Psoas muscle (tissue), 7 donors: ENCODE measurements at regions not wholly inside any gene's neighbourhood (a gene's known extent, or its start where the extent isn't known, plus 50 kb on each side); places are given as distances from the start of the nearest gene placed in this dataset.

Source experiments
- ATAC-seq, 4 donors: fragments of 200-7000 bp; cut with Tn5 transposase; one replicate each; pipeline ENCODE4 v1.9.1; 2020; ENCODE audit warnings: moderate library complexity in 3 of 4, mild to moderate bottlenecking in 2 of 4
- DNase-seq, 2 donors: peaks; one replicate each; pipeline ENCODE4 v3.0.0-alpha.2; 2020
- H3K27ac ChIP-seq: fragments of 200-600 bp; one replicate; pipeline ENCODE4 v1.8.0; 2022
- H3K27me3 ChIP-seq, 3 donors: fragments of 200-600 bp in 1 of 3; one replicate each; pipeline versions ENCODE4 v1.6.1 to v1.8.0; 2013 to 2022; ENCODE audit warnings: low read length in 2 of 3, mild to moderate bottlenecking in 2 of 3, moderate library complexity in 1 of 3; ENCODE audit not compliant: insufficient read depth in 3 of 3
- H3K36me3 ChIP-seq, 2 donors: fragments of 200-600 bp in 1 of 2; one replicate each; pipeline versions ENCODE4 v1.6.1 to v1.8.0; 2013 to 2022; ENCODE audit warnings: low read depth in 1 of 2, mild to moderate bottlenecking in 1 of 2, moderate library complexity in 1 of 2; ENCODE audit not compliant: insufficient read depth in 1 of 2
- H3K4me1 ChIP-seq: fragments of 200-600 bp; one replicate; pipeline ENCODE4 v1.8.0; 2022
- H3K4me3 ChIP-seq: fragments of 200-600 bp; one replicate; pipeline ENCODE4 v1.8.0; 2022; ENCODE audit warnings: mild to moderate bottlenecking
- H3K9me3 ChIP-seq: fragments of 200-600 bp; one replicate; pipeline ENCODE4 v1.8.0; 2022
- WGBS, 3 donors: extraction: QIAGEN DNeasy Blood & Tissue Kit; methylation state at CpG; one replicate each; pipeline versions ENCODE4 v1.1.6 to v1.1.7; 2013; 5-methylcytosine and 5-hydroxymethylcytosine counted together
- intact Hi-C, 2 donors: fragments of 100-400 bp; cut with DNase I; formaldehyde crosslinking; loops; one replicate each; pipeline versions ENCODE4 v1.11.0 to v1.14.2; 2022
- TF ChIP-seq, protein P1 (sequence below): fragments of 200-600 bp; IDR thresholded peaks from one replicate; pipeline ENCODE4 v1.8.0; 2022; ENCODE audit warnings: antibody characterized with exemption
- donor health status: healthy with polysubstance abuse.
- donor health status: DM: no; HTN: no; CAD: no; lungs with moderate emphysema.
- donor health status: Bipolar disorder and iron deficiency.
- donor health status: healthy.
- donor health status: DM: yes; HTN: yes; CAD: no.
- donor health status: DM: no; HTN: no; CAD: no.
- donor health status: DM: yes; HTN: yes; CAD: no.

DNA sequence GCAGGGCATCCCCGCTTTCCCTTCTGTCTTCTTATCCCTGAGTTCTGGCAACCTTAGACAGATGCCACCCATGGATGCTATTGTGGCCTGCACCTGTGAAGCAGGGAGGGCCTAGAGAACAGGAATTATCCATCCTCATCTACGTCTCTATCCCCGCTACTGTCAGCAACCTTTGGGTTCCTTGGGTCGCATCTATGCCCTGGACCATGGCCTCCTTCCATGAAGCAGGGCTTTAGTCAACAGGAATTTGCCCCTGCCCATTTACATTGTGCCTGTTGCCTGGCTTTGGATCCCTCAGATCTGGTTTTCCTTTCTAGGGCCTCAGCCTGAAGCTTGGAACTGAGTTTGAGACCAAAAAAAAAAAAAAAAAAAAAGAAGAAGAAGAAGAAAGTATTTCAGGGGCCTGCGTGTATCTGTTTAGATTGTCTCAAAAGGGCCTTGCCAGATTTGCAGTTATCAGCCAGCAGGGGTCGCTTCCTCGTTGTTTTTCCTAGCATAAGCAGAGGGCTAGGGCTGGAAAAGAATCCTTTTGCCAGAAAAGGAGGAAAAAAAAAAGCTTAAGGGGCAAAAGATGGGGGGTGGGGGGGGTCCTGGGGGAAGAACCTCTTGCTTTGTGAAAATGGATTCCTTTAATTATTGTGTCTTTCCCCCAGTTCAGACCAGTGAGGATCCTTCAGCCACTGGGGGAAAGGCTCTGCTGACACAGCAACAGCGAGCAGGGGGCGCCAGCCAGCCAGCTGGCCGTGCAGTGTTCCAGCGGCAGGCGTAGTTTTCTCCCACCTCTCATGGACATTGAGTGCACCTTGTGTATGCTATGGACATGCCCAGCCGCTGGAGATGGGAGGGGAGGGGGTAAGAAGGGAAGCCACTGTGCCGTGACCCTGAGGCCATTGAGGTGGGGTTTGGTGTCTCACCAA is 65.7 kb upstream of the ALDH1L1 start:
- no peaks in the 10 kb centered on the region for H3K27me3 ChIP-seq
- 32 to 44% (median 41%) methylated on average over 14 of the region's 14 CpGs for WGBS, 3 donors

More for the DNA sequence above, 65.7 kb upstream of the ALDH1L1 start:
- intact Hi-C loops: loop anchor here in 1 of 2 donors (2.0 kb wide), 1 partner anchor 143 kb away; no protein-coding TSS in a partner anchor
- Histone ChIP-seq H3K9me3 (no peaks in the 10 kb centered on the region), H3K36me3 (no peaks in the 10 kb centered on the region), H3K4me1 (no peaks in the 10 kb centered on the region), H3K4me3 (no peak overlapping the region), H3K27ac (no peak overlapping the region)
- DNase-seq (peak; percentile 66 to 77), ATAC-seq (peak; percentile 77 to 96 (median 89))
- TF ChIP-seq, protein P1, sequence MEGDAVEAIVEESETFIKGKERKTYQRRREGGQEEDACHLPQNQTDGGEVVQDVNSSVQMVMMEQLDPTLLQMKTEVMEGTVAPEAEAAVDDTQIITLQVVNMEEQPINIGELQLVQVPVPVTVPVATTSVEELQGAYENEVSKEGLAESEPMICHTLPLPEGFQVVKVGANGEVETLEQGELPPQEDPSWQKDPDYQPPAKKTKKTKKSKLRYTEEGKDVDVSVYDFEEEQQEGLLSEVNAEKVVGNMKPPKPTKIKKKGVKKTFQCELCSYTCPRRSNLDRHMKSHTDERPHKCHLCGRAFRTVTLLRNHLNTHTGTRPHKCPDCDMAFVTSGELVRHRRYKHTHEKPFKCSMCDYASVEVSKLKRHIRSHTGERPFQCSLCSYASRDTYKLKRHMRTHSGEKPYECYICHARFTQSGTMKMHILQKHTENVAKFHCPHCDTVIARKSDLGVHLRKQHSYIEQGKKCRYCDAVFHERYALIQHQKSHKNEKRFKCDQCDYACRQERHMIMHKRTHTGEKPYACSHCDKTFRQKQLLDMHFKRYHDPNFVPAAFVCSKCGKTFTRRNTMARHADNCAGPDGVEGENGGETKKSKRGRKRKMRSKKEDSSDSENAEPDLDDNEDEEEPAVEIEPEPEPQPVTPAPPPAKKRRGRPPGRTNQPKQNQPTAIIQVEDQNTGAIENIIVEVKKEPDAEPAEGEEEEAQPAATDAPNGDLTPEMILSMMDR: peak; percentile 58
